ENCODE measurements at regions not wholly inside any gene's neighbourhood (a gene's known extent, or its start where the extent isn't known, plus 50 kb on each side); places are given as distances from the start of the nearest gene placed in this dataset.
A peak's percentile ranks its signal among the peaks of the same experiment; 100 is the strongest.
"Not testable (repeated sequence)": the region's sequence is repeated elsewhere in the genome, so short reads cannot be mapped to it uniquely, and the experiment has no call there.

DNA sequence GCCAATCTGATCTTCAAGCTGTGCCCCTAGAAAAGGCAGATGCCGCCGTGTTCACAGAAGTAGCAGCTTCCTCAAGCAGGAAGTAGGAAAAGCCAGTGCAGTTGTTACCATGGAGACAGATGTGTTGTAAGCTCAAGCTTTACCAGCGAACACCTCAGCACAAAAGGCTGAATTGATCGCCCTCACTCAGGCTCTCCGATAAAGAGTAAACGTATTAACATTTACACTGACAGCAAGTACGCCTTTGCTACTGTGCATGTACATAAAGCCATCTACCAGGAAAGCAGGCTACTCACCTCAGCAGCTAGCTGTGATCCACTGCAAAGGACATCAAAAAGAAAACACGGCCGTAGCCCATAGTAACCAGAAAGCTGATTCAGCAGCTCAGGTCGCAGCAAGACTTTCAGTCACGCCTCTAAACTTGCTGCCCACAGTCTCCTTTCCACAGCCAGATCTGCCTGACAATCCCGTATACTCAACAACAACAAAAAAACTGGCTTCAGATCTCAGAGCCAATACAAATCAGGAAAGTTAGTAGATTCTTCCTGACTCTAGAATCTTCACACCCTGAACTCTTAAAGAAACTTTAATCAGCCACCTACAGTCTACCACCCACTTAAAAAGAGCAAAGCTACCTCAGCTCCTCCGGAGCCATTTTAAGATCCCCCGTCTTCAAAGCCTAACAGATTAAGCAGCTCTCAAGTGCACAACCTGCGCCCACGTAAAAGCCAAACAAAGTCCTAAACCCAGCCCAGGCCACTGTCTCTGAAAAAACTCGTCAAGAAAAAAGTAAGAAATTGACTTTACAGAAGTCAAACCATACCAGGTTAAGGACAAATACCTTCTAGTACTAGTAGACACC is 160.0 kb downstream of the DEFB131A start:
- DNase-seq (ENCODE audit: low read depth, low spot score) = peak; percentile 74

- DNase-seq (ENCODE audit: low read depth, low spot score) = not testable (repeated sequence)
These were observed 160.6 kb downstream of the DEFB131A start for GRCh38 chr4:9604893-9605190.

GRCh38 chr4:9608300-9608699 is 164.1 kb downstream of the DEFB131A start:
- DNase-seq (ENCODE audit: low read depth, low spot score) = no peak

GRCh38 chr4:9610321-9610720 is 166.1 kb downstream of the DEFB131A start:
- not testable (repeated sequence) for DNase-seq (ENCODE audit: low read depth, low spot score)

DNA sequence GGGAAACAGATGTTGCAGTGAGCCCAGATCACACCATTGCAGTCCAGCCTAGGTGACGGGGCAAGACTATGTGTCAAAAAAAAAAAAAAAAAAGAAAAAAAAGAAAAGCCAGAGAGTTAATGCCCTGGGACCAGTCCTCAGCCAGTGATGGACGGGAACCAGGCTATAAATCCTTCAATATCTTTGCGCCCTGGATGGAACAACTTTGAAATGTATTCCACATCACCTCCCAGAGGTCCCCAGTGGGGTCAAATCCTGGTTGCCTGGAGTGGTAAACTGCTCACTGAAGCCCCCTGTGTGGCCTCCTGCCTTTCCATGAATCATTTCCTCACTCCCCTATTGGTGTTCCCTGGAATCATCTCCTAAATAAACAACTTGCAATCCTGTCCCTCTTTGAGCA is 166.9 kb downstream of the DEFB131A start:
- DNase-seq (ENCODE audit: low read depth, low spot score) = no peak

- not testable (repeated sequence) for DNase-seq (ENCODE audit: low read depth, low spot score)
These were observed 145.0 kb upstream of the DRD5 start for GRCh38 chr4:9636411-9636810.

- peak; percentile 36 for DNase-seq (ENCODE audit: low read depth, low spot score)
These were observed 121.8 kb upstream of the DRD5 start for GRCh38 chr4:9659678-9660077.

DNA sequence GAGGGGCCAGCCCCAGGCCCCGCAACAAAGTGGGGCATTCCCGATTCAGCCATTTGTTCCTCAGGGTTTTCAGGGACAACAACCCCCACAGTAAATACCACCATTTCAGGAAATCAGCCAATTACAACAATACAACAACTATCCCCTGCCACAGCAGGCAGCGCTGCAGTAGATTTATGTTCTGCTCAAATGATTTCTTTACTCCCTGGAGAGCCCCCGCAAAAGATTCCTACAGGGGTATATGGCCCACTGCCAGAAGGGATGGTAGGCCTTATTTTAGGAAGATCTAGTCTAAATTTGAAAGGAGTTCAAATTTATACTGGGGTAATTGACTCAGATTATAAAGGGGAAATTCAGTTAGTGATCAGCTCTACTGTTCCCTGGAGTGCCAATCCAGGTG is 120.5 kb upstream of the DRD5 start:
- DNase-seq (ENCODE audit: low read depth, low spot score) = not testable (repeated sequence)

- DNase-seq (ENCODE audit: low read depth, low spot score) = not testable (repeated sequence)
These were observed 110.7 kb upstream of the DRD5 start for GRCh38 chr4:9670725-9671124.

DNA sequence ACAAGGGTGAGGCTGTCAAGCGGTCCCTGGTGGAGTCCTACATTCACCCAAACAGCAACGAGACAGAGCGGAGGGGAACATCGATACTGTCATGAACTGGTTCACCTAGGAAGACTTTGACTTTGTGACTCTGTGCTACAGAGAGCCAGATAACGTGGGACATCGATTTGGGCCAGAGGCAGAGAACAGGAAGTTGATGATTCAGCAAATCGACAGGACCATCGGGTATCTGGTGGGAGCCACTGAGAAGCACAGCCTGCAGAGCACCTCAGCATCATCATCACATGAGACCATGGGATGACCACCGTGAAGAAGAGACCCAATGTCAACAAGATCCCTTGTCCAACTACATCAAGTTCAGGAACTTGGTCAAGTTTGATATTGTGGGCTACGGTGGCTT is 104.1 kb upstream of the DRD5 start:
- DNase-seq (ENCODE audit: low read depth, low spot score) = not testable (repeated sequence)

GRCh38 chr4:9679704-9680478 is 101.5 kb upstream of the DRD5 start:
- DNase-seq (ENCODE audit: low read depth, low spot score) = no peak

DNA sequence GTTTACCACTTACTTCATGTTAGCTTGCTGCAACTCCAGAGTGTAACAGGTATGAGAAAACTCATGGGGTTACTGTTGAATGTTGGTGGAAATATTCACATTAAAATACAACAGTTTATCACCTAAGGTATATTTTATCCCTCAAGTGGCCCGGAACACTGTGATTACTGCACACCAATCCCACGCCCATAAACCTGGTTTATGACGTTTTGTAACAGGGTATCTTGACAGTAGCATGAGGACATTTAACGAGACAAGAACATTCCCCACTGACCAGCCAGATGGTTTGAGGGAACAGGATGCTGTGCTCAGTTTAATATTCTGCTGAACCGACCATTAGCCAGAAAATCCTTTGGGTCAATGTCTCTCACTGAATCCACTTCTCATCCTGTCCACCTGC is 98.3 kb upstream of the DRD5 start:
- DNase-seq (ENCODE audit: low read depth, low spot score) = not testable (repeated sequence)

- not testable (repeated sequence) for DNase-seq (ENCODE audit: low read depth, low spot score)
These were observed 96.4 kb upstream of the DRD5 start for GRCh38 chr4:9685016-9685415.

- no peak for DNase-seq (ENCODE audit: low read depth, low spot score)
These were observed 95.7 kb upstream of the DRD5 start for GRCh38 chr4:9685692-9686091.

DNA sequence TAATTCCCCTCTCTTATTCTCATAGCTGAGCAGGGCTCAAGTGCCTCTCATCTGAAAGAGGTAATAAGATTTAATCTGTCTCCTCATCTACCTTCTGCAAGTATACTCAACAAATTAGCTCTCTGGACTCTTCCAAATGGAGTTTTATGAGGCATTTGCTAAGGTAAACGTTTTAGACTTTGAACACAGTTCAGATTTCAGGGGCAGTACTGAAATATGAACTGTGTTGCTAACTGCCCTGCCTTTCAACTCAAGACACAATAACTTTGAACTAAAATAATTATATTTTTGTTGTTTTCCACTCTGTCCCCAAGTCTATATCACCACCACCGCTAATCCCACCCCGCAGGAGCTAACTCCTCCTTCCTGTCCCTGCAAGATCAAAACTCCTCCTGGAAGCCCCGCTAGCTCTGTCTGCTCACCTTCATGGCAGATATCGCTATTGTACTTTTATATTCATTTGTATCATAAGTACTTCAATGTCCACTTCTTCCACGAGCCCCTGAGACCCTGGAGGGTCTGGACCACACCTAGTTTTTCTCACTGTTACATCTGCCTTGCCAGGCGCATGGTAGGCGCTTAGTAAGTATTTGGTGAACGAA is 90.7 kb upstream of the DRD5 start:
- DNase-seq (ENCODE audit: low read depth, low spot score) = not testable (repeated sequence)

GRCh38 chr4:9691238-9692065 is 90.0 kb upstream of the DRD5 start:
- DNase-seq (ENCODE audit: low read depth, low spot score) = peak; percentile 99

DNA sequence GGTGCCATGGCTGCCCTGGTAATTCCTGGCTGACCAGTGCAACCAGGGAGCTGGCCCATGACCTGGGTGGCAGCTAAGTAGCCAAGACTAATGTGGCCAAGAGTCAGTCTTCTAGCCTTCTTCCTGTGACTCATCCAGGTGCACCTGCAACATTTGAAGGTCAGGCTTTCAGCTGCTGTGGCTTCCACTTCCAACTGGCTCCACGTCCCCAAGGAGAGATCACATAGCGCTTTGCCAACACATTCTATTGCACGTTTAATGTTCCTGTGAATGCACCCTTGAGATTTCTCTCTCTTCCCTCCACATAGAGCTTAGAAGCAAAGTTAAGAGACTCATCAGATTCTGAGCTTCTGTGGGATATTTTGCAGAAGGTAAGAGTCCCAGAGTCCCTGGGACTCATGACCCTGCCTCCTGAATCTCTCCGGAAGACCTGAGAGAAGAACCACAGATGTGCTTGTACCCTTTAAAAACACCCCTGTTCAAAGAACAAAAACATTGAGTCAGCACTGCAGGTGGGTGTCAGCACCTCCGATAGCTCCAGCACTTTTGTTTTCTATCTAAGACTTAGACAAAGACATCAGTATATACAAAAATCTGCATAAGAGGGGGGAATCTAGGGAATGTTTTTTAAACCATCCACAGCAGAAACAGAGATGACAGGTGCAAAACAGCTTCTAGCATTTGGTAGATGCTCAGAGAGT is 88.5 kb upstream of the DRD5 start:
- DNase-seq (ENCODE audit: low read depth, low spot score) = not testable (repeated sequence)

GRCh38 chr4:9694403-9694802 is 87.0 kb upstream of the DRD5 start:
- DNase-seq (ENCODE audit: low read depth, low spot score) = not testable (repeated sequence)

DNA sequence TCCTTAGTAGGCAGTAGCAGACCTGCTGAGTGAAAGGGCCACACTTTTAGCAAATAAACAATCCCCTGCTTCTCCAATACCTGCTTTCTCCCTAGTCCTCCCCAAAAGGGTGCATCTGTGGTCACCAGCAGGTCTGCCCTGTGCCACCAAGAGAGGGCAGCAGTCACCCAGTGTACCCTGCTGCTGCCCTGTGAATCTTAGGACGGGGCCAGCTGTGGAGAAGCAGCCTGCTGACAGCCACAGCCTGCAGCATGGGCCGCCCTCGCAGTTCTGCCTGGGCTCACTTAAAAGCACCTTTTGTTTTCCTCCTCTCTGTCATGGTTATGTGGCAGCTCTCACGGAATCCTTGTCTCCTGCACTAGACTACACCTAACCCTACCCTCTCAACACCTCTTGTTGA is 85.4 kb upstream of the DRD5 start:
- peak; percentile 53 for DNase-seq (ENCODE audit: low read depth, low spot score)

DNA sequence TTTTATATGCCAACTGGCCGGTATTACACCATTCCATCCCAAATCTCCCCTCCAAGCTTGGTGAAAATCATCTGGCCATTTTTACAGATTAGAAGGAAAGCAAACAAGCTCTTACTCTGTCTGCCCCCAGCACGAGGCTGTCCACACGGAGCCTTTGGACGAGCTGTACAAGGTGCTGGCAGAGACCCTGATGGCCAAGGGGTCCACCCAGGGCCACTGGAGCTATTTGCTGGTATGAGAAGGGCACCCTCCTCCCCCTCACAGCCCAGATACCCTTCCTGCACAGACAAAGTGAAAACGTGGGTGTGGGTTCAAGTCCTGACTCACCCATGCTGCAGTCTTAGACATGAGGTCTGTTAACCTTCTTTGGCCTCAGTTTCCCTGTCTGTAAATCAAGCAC is 84.9 kb upstream of the DRD5 start:
- DNase-seq (ENCODE audit: low read depth, low spot score) = not testable (repeated sequence)

GRCh38 chr4:9702019-9702418 is 79.4 kb upstream of the DRD5 start:
- not testable (repeated sequence) for DNase-seq (ENCODE audit: low read depth, low spot score)
